HFFc6 (cell line): ENCODE measurements at regions not wholly inside any gene's neighbourhood (a gene's known extent, or its start where the extent isn't known, plus 50 kb on each side); places are given as distances from the start of the nearest gene placed in this dataset.

Source experiments
- DNase-seq: peaks from one replicate; pipeline ENCODE4 v3.0.0-alpha.2; 2018
- H3K27ac Mint-ChIP-seq: 2 replicates; pipeline ENCODE4 v1.8.0; 2020; ENCODE audit warnings: mild to moderate bottlenecking, mixed read lengths
- H3K27me3 Mint-ChIP-seq: 2 replicates; pipeline ENCODE4 v1.8.0; 2021; ENCODE audit warnings: mild to moderate bottlenecking, moderate library complexity, mixed read lengths; ENCODE audit not compliant: insufficient read depth
- H3K36me3 Mint-ChIP-seq: 2 replicates; pipeline ENCODE4 v1.8.0; 2021; ENCODE audit warnings: low read depth, mixed read lengths
- H3K4me1 Mint-ChIP-seq: 2 replicates; pipeline ENCODE4 v1.8.0; 2020; ENCODE audit warnings: low read depth, mixed read lengths
- H3K4me3 Mint-ChIP-seq: 2 replicates; pipeline ENCODE4 v1.8.0; 2020; ENCODE audit warnings: mild to moderate bottlenecking, moderate library complexity, mixed read lengths
- H3K9me3 Mint-ChIP-seq: 2 replicates; pipeline ENCODE4 v1.8.0; 2020; ENCODE audit warnings: mild to moderate bottlenecking, mixed read lengths
- CTCF ChIP-seq: fragments of 200-600 bp; sonication (generic); IDR thresholded peaks from 2 replicates; pipeline ENCODE4 v1.5.0; 2021; ENCODE audit warnings: antibody characterized with exemption, mild to moderate bottlenecking

DNA sequence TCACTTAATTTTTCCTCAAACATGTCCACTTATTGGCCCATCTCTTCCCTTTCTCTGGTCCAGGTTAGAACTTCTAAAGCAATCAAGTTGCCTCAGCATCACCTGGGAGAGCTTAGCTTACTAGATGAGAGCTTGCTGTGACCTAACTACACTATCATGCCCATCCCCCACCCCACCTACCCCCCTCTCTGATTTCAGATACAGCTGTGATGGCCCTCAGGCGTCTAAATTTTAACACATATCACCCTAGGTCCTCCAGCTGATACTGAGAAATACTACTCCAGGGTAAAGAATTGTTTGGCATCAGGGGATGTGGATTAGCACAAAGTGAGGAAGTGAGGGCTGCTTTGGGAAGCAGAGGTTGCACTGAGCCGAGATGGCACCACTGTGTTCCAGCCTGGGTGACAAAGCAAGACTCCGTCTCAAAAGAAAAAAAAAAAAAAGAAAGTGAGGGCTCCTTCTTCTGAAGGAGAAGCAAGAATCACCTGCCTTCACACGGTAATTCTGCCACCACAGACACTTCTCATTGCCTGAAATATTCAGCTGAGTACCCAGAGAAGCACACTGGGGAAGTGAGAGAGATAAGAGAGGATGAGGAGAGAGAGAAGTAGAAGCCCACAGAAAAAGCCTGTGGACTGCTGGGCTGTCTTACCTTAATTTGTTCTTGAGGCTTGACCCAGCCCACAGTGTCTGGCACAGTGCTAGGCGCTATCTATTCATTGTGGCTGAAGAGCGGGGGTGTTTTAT is 263.4 kb downstream of the ASXL3 start:
- TF ChIP-seq CTCF, result no peak
- H3K9me3 Mint-ChIP-seq, result peaks cover 23% of the 10 kb centered on the region
- no peaks in the 10 kb centered on the region for H3K36me3 Mint-ChIP-seq
- H3K4me3 Mint-ChIP-seq, result no peak overlapping the region
- no peak for DNase-seq
- no peaks in the 10 kb centered on the region for H3K27me3 Mint-ChIP-seq
- H3K4me1 Mint-ChIP-seq, result no peaks in the 10 kb centered on the region
- no peak overlapping the region for H3K27ac Mint-ChIP-seq

GRCh38 chr18:33840212-33840593 is 262.2 kb downstream of the ASXL3 start:
- Mint-ChIP-seq H3K27ac (no peak overlapping the region), H3K4me3 (no peak overlapping the region), H3K4me1 (no peaks in the 10 kb centered on the region), H3K27me3 (no peaks in the 10 kb centered on the region), H3K36me3 (no peaks in the 10 kb centered on the region; the same call in 1 of the 2 replicates), H3K9me3 (peaks cover 27% of the 10 kb centered on the region)
- DNase-seq, result no peak
- TF ChIP-seq CTCF, result no peak

- peak; percentile 64; the same call in 1 of the 2 replicates for TF ChIP-seq CTCF
- Mint-ChIP-seq H3K9me3 (peaks cover 22% of the 10 kb centered on the region), H3K4me1 (no peaks in the 10 kb centered on the region), H3K27me3 (no peaks in the 10 kb centered on the region), H3K36me3 (no peaks in the 10 kb centered on the region; the same call in 1 of the 2 replicates), H3K27ac (no peak overlapping the region), H3K4me3 (no peak overlapping the region)
- DNase-seq, result no peak
Measured at GRCh38 chr18:33839452-33840211, 261.6 kb downstream of the ASXL3 start.

DNA sequence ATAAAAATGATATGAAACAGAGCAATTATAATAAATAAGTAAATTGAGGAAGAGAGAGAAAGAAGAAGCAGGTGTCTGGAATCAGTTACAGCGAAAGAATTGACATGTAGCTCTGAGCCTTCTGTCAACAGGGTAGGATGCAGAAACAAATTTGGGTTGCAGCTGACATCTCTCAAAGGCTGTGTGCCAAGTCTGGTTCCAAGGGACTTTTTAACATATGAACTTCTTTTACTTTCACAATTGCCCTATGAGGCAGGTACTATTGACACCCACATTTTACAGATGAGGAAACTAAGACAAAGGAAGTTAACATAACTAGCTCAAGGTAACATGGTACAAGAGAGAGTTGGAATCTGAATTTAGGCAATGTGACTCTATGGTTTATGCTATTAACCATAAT is 260.0 kb downstream of the ASXL3 start:
- Mint-ChIP-seq H3K27ac (no peak overlapping the region), H3K9me3 (peaks cover 27% of the 10 kb centered on the region), H3K4me3 (no peak overlapping the region), H3K36me3 (no peaks in the 10 kb centered on the region; the same call in 1 of the 2 replicates), H3K27me3 (no peaks in the 10 kb centered on the region), H3K4me1 (no peaks in the 10 kb centered on the region)
- DNase-seq, result no peak
- TF ChIP-seq CTCF, result no peak

DNA sequence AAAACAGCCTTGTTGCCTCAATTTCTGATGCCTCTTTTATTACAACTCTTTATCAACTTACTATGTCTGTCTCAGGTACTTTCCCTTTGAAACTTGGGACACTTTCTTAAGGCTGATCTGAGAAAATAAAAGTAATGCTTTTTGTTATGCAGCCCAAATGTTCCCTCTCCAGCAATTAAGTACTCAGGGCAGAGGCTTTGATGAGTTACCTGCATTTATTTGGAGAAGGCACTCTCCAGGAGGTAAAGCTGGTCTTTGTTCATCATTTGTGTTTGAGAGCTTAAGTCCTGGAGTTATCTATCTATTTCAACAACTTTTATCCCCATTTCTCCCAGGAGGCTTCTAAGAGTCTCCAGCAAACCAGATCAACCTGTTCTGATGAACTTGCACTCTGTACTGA is 259.2 kb downstream of the ASXL3 start:
- no peak for TF ChIP-seq CTCF
- no peaks in the 10 kb centered on the region; the same call in 1 of the 2 replicates for H3K36me3 Mint-ChIP-seq
- peaks cover 36% of the 10 kb centered on the region for H3K9me3 Mint-ChIP-seq
- no peak overlapping the region for H3K27ac Mint-ChIP-seq
- H3K4me3 Mint-ChIP-seq, result no peak overlapping the region
- H3K27me3 Mint-ChIP-seq, result no peaks in the 10 kb centered on the region
- no peaks in the 10 kb centered on the region for H3K4me1 Mint-ChIP-seq
- no peak for DNase-seq
